ENCODE measurements at regions not wholly inside any gene's neighbourhood (a gene's known extent, or its start where the extent isn't known, plus 50 kb on each side); places are given as distances from the start of the nearest gene placed in this dataset.

- Histone ChIP-seq H3K36me3 (no peaks in the 10 kb centered on the region), H3K9me3 (no peaks in the 10 kb centered on the region), H3K4me3 (no peak overlapping the region), H3K4me1 (no peaks in the 10 kb centered on the region), H3K27ac (no peak overlapping the region), H3K27me3 (replicated peaks in 1 of 7) (no peaks in the 10 kb centered on the region)
- DNase-seq, result no peak
- intact Hi-C loops (cut with DNase I; ENCODE audit: low total_unique reads), result no loop called here
- TF ChIP-seq CTCF (IDR thresholded peaks at IDR 0.05 in 8 of 11, conservative IDR thresholded peaks at IDR 0.05 in 3 of 11), result no peak
- 49 to 76% (median 63%) methylated on average over 2 of the region's 2 CpGs for WGBS, 5 donors
These were observed 359.2 kb upstream of the TEX13C start for GRCh38 chrX:124960454-124960853.

GRCh38 chrX:124963717-124964116 is 356.0 kb upstream of the TEX13C start, which contains the start of gene TENM1:
Gene TENM1, minus strand, starts transcription at chrX:124963817.
- no peak for TF ChIP-seq CTCF (IDR thresholded peaks at IDR 0.05 in 8 of 11, conservative IDR thresholded peaks at IDR 0.05 in 3 of 11)
- TF ChIP-seq POLR2A (IDR thresholded peaks at IDR 0.05), result no peak
- TF ChIP-seq POLR2AphosphoS5 (IDR thresholded peaks at IDR 0.05), result no peak
- WGBS, 5 donors, result 52 to 67% (median 65%) methylated on average over 2 of the region's 2 CpGs
- no peak for DNase-seq
- Histone ChIP-seq H3K4me1 (no peaks in the 10 kb centered on the region), H3K36me3 (no peaks in the 10 kb centered on the region), H3K4me3 (no peak within 1 kb of the TSS), H3K9me3 (no peaks in the 10 kb centered on the region), H3K27me3 (replicated peaks in 1 of 7) (no peaks in the 10 kb centered on the region), H3K27ac (no peak within 1 kb of the TSS)
- intact Hi-C loops (cut with DNase I; ENCODE audit: low total_unique reads), result no loop called here

- H3K4me3 ChIP-seq, result no peak overlapping the region
- intact Hi-C loops (cut with DNase I; ENCODE audit: low total_unique reads), result no loop called here
- no peak overlapping the region for H3K27ac ChIP-seq
- DNase-seq, result no peak
- no peaks in the 10 kb centered on the region for H3K9me3 ChIP-seq
- no peaks in the 10 kb centered on the region for H3K27me3 ChIP-seq (replicated peaks in 1 of 7)
- H3K4me1 ChIP-seq, result no peaks in the 10 kb centered on the region
- 78 to 92% (median 90%) methylated on average over 3 of the region's 3 CpGs for WGBS, 5 donors
- TF ChIP-seq POLR2AphosphoS5 (IDR thresholded peaks at IDR 0.05), result no peak
- TF ChIP-seq POLR2A (IDR thresholded peaks at IDR 0.05), result no peak
- no peak for TF ChIP-seq CTCF (IDR thresholded peaks at IDR 0.05 in 8 of 11, conservative IDR thresholded peaks at IDR 0.05 in 3 of 11)
- H3K36me3 ChIP-seq, result no peaks in the 10 kb centered on the region
These were observed 344.2 kb upstream of the TEX13C start for GRCh38 chrX:124975456-124975855.

- TF ChIP-seq CTCF (IDR thresholded peaks at IDR 0.05 in 8 of 11, conservative IDR thresholded peaks at IDR 0.05 in 3 of 11) (no peak), POLR2AphosphoS5 (IDR thresholded peaks at IDR 0.05) (no peak), POLR2A (IDR thresholded peaks at IDR 0.05) (no peak)
These were observed 338.3 kb upstream of the TEX13C start for GRCh38 chrX:124981420-124981819.

More at GRCh38 chrX:124981420-124981819, 338.3 kb upstream of the TEX13C start:
- Histone ChIP-seq H3K36me3 (no peaks in the 10 kb centered on the region), H3K9me3 (no peaks in the 10 kb centered on the region), H3K4me1 (no peaks in the 10 kb centered on the region), H3K27ac (no peak overlapping the region), H3K4me3 (no peak overlapping the region), H3K27me3 (replicated peaks in 1 of 7) (no peaks in the 10 kb centered on the region)
- no peak for DNase-seq
- WGBS, 5 donors, result 60 to 82% (median 73%) methylated on average over 1 of the region's 1 CpG
- intact Hi-C loops (cut with DNase I; ENCODE audit: low total_unique reads), result no loop called here
